ENCODE measurements at regions not wholly inside any gene's neighbourhood (a gene's known extent, or its start where the extent isn't known, plus 50 kb on each side); places are given as distances from the start of the nearest gene placed in this dataset.

DNA sequence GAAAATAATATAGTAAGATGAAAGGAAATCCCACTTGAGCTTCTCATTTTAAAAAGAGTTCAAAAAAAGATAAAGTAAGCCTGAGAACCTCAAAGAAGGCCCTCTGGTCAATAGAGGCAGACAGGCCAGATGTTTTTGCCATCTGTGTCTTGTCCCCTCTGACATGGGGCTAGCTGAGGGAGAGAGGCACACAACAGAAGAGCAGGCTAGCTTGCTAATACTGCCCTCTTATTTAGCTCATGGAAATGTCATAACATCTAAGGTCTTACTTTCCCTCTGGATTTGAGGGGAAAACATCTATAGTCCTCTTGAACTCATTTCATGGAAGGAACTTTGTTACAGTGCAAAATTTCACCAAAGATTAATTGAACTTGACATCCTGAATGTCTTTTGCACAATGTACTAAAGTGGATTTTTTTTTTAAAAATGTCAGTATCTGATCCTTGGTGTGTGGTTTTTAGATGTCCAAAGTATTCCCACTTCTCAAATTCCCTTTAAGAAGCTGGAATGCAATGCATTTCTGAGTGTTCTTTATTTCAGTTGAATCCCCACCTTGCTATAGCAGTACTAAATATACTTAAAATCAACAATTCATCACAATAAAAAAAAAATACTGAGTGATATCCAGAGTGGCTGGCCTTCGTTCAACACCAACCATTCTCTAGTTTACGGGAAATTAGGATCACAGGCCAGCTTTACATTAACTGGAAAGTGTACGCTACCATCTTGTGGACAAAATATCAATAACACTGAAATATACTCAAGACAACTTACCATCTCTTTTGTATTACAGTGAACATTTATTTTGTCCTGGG lies 176.7 kb downstream of the PAH start:
- TF ChIP-seq, protein P1, sequence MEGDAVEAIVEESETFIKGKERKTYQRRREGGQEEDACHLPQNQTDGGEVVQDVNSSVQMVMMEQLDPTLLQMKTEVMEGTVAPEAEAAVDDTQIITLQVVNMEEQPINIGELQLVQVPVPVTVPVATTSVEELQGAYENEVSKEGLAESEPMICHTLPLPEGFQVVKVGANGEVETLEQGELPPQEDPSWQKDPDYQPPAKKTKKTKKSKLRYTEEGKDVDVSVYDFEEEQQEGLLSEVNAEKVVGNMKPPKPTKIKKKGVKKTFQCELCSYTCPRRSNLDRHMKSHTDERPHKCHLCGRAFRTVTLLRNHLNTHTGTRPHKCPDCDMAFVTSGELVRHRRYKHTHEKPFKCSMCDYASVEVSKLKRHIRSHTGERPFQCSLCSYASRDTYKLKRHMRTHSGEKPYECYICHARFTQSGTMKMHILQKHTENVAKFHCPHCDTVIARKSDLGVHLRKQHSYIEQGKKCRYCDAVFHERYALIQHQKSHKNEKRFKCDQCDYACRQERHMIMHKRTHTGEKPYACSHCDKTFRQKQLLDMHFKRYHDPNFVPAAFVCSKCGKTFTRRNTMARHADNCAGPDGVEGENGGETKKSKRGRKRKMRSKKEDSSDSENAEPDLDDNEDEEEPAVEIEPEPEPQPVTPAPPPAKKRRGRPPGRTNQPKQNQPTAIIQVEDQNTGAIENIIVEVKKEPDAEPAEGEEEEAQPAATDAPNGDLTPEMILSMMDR (IDR thresholded peaks at IDR 0.05; ENCODE audit: unreplicated experiment in 3 of 3) = peak; percentile 47 to 58 (median 48)
- Mint-ChIP-seq H3K9me3 (peaks cover 4% of the 10 kb centered on the region), H3K4me1 (peaks cover 27% of the 10 kb centered on the region), H3K4me3 (no peak overlapping the region), H3K36me3 (ENCODE audit: low read depth) (peaks cover 4% of the 10 kb centered on the region), H3K27me3 (ENCODE audit: low read depth) (no peaks in the 10 kb centered on the region), H3K27ac (peak overlapping the region; percentile 82 to 93 (median 87))

DNA sequence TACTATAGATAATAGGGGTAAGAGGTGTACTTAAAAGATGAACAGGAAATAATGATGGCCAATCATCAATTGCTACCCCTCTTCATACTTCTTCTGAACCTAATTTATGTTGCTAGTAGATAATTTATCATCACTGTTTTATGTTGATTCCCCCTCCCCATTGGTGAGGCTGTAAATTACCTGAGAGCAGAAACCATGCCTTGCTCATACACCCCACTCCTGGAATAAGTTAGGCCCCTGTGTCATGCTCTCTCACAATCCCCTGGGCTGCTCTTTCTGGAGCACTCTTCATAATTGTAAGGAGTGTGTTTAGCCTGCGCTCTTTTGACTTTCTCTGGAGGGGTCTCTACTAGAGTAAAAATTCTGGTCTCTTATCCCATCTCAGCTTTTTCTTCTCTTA lies 180.7 kb downstream of the PAH start:
- H3K27me3 Mint-ChIP-seq (ENCODE audit: low read depth) = no peaks in the 10 kb centered on the region
- H3K9me3 Mint-ChIP-seq = peaks cover 7% of the 10 kb centered on the region
- H3K27ac Mint-ChIP-seq = no peak overlapping the region
- H3K4me1 Mint-ChIP-seq = peaks cover 26% of the 10 kb centered on the region
- H3K4me3 Mint-ChIP-seq = no peak overlapping the region
- H3K36me3 Mint-ChIP-seq (ENCODE audit: low read depth) = peaks cover 4% of the 10 kb centered on the region
- TF ChIP-seq, protein P1 (IDR thresholded peaks at IDR 0.05; ENCODE audit: unreplicated experiment in 3 of 3) = no peak

DNA sequence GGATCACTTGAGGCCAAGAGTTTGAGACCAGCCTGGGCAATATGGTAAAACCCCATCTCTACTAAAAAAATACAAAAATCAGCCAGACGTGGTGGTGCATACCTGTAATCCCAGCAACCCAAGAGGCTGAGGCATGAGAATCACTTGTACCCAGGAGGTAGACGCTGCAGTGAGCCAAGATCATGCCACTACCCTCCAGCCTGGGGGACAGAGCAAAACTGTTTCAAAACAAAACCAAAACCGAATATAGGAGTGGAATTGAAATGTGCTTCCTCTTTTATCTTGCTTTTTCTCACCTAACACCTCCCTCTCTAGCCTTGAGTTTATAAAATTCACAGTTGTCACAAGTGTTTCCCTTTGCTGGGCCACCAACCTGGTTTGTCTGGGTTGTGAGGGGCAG lies 181.9 kb downstream of the PAH start:
- no peaks in the 10 kb centered on the region for H3K27me3 Mint-ChIP-seq (ENCODE audit: low read depth)
- peak overlapping the region in 1 of 3 experiments; percentile 20 for H3K27ac Mint-ChIP-seq
- peaks cover 11% of the 10 kb centered on the region for H3K9me3 Mint-ChIP-seq
- no peak overlapping the region for H3K4me3 Mint-ChIP-seq
- TF ChIP-seq, protein P1 (IDR thresholded peaks at IDR 0.05; ENCODE audit: unreplicated experiment in 3 of 3) = no peak
- H3K4me1 Mint-ChIP-seq = peaks cover 14% of the 10 kb centered on the region
- H3K36me3 Mint-ChIP-seq (ENCODE audit: low read depth) = peaks cover 4% of the 10 kb centered on the region

DNA sequence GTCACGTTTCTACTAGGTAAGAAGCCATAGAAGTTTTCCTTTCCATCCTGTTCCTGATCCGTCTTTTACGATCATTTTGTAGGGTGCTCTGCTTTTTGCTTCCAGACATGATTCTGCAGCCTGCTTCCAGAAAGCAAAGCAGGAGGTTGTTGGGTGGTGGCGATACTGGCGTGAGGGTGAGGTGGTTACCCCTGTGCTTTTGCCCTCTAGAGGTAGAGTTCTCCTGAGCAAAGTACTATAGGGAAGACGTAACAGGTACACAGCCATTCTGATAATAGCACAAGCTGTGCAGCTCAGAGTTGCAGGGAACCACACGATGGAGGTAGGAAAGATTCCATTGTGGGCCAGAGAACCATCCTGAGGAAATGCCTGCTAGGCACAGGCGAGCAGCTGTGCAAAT lies 186.0 kb downstream of the PAH start:
- H3K36me3 Mint-ChIP-seq (ENCODE audit: low read depth) = no peaks in the 10 kb centered on the region
- peaks cover 7% of the 10 kb centered on the region for H3K9me3 Mint-ChIP-seq
- H3K4me1 Mint-ChIP-seq = peaks cover 17% of the 10 kb centered on the region
- H3K27me3 Mint-ChIP-seq (ENCODE audit: low read depth) = no peaks in the 10 kb centered on the region
- TF ChIP-seq, protein P1 (IDR thresholded peaks at IDR 0.05; ENCODE audit: unreplicated experiment in 3 of 3) = no peak
- H3K27ac Mint-ChIP-seq = peak overlapping the region; percentile 67 to 89 (median 80)
- peak overlapping the region in 1 of 3 experiments; percentile 42 for H3K4me3 Mint-ChIP-seq

DNA sequence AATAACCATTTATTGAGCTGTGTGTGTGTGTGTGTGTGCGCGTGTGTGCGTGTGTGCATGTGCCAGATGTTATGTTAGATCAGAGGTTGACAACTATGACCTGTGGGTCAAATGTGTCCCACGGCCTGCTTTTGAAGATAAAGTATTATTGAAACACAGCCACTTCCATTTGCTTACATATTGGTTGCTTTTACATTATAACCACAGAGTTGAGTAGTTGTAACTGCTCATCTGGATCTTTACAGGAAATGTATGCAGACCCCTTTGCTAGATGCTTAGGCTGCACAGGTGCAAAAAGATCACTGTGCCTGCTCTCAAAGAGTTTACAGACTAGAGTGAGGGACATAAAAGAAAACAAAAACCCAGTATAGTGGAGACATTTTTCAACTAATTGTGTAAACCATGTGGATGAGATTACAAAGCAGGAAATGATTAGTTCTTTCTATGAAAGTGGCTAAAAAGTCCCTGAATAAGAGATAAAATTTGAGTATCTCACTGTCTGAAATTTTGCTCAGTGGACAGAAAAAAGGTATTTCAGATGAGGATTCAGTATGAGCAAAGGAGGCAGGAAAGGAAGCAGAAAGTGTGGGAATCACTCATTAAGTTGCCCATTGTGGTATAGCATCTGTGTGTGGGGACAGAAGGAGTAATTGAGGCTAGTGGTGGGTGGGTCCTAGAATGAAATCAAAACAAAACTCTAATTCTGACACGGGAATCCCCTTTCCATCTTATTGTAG lies 188.4 kb downstream of the PAH start:
- peaks cover 7% of the 10 kb centered on the region for H3K9me3 Mint-ChIP-seq
- no peaks in the 10 kb centered on the region for H3K27me3 Mint-ChIP-seq (ENCODE audit: low read depth)
- TF ChIP-seq, protein P1 (IDR thresholded peaks at IDR 0.05; ENCODE audit: unreplicated experiment in 3 of 3) = no peak
- peak overlapping the region; percentile 75 to 84 (median 77) for H3K27ac Mint-ChIP-seq
- H3K36me3 Mint-ChIP-seq (ENCODE audit: low read depth) = no peaks in the 10 kb centered on the region
- H3K4me1 Mint-ChIP-seq = peaks cover 17% of the 10 kb centered on the region
- H3K4me3 Mint-ChIP-seq = no peak overlapping the region
